ENCODE measurements at regions not wholly inside any gene's neighbourhood (a gene's known extent, or its start where the extent isn't known, plus 50 kb on each side); places are given as distances from the start of the nearest gene placed in this dataset.
"Not testable (repeated sequence)": the region's sequence is repeated elsewhere in the genome, so short reads cannot be mapped to it uniquely, and the experiment has no call there.

DNA sequence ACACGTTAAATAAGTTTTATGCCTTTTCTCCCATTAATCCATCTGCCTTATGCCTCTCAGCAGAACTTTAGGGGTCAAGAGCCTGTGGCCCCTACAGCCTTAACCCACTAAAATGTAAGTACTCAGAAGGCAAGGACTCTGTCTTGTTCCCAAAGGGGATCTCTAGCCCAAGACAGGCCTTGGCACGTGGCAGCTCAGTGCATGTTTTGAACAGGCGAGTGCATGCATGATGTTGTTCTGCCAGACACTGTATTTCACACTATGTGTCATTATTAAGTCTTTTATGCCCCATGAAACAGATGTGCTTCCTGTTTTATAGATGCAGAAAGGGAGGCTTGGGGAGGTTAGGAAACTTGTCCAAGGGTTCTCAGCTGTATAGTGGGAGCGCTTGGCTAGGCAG is 102.8 kb downstream of the ETS2 start:
- DNase-seq (no peak), ATAC-seq (no peak)
- no peaks in the 10 kb centered on the region for H3K9me3 Mint-ChIP-seq
- H3K27ac Mint-ChIP-seq, result no peak overlapping the region
- no peak overlapping the region for H3K4me3 Mint-ChIP-seq
- H3K4me1 Mint-ChIP-seq, result peaks cover 7% of the 10 kb centered on the region
- peaks cover 8% of the 10 kb centered on the region for H3K27me3 Mint-ChIP-seq

DNA sequence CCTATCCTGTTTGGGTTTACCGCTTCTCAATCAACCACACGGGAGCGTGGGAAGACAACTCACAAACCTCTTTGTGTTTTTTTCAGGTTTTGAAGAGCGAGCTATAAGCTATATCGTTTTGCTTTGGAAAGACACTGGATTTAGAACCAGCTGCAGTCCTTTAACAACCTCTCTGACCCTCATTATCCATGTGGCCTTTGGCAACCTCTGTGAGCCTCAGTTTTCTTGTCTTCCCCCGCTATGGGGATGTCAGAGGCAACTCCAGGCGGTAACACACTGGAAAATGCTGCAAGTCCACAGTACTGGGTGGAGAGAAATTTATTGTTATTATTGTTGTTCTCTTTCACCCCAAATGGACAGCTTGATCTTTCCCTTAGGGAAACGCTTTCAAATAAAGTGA is 100.0 kb downstream of the ETS2 start:
- Mint-ChIP-seq H3K9me3 (peaks cover 6 to 20% of the 10 kb centered on the region in 2 donors), H3K4me3 (no peak overlapping the region), H3K27ac (no peak overlapping the region), H3K4me1 (no peaks in the 10 kb centered on the region), H3K27me3 (no peaks in the 10 kb centered on the region)
- ATAC-seq, result no peak
- no peak for DNase-seq

DNA sequence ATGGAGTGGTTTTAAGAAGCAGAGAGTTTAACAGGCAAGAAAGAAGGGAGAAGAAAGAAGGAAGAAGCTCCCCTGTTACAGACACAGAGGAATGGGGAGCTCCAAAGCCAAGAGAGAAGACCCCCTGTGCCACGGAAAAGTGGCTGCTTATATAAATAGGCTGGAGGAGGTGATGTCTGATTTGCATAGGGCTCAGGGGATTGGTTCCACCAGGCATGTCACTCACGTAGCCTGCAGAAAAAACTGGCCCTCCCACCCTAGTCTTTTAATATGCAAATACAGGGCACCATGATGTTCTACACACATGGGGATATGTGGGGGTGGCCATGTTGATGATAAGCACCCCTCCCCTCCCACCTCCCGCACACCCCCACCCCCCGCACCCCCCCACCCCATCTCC is 99.6 kb downstream of the ETS2 start:
- H3K27ac Mint-ChIP-seq, result no peak overlapping the region
- H3K9me3 Mint-ChIP-seq, result peaks cover 6 to 21% of the 10 kb centered on the region in 2 donors
- no peaks in the 10 kb centered on the region for H3K27me3 Mint-ChIP-seq
- no peaks in the 10 kb centered on the region for H3K4me1 Mint-ChIP-seq
- DNase-seq, result no peak
- no peak for ATAC-seq
- H3K4me3 Mint-ChIP-seq, result no peak overlapping the region

DNA sequence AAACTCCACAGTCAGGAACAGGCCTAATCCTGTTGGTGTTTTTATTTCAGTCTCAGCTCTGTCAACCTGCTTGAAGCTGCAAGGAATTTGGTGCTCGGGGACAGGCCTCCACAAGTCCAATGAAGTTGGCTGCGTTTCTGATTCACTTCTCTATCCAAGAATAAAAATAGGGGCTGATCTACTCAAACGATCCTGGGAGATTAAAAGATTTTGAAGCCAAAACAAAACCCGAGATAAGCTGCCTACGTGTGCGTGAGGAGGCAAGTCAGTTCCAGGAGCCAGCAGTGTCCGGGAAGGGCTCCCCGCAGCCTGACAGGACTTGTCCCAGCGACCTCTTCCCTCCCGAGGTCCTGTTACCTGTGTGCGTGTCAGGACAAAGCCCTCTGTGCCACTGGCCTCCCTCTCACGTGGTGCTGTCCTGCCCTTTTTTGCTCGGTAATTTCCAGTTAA is 98.0 kb downstream of the ETS2 start:
- no peak overlapping the region for H3K4me3 Mint-ChIP-seq
- DNase-seq, result no peak
- no peak overlapping the region for H3K27ac Mint-ChIP-seq
- no peaks in the 10 kb centered on the region for H3K27me3 Mint-ChIP-seq
- no peaks in the 10 kb centered on the region for H3K4me1 Mint-ChIP-seq
- ATAC-seq, result no peak
- peaks cover 10 to 21% of the 10 kb centered on the region in 2 donors for H3K9me3 Mint-ChIP-seq

DNA sequence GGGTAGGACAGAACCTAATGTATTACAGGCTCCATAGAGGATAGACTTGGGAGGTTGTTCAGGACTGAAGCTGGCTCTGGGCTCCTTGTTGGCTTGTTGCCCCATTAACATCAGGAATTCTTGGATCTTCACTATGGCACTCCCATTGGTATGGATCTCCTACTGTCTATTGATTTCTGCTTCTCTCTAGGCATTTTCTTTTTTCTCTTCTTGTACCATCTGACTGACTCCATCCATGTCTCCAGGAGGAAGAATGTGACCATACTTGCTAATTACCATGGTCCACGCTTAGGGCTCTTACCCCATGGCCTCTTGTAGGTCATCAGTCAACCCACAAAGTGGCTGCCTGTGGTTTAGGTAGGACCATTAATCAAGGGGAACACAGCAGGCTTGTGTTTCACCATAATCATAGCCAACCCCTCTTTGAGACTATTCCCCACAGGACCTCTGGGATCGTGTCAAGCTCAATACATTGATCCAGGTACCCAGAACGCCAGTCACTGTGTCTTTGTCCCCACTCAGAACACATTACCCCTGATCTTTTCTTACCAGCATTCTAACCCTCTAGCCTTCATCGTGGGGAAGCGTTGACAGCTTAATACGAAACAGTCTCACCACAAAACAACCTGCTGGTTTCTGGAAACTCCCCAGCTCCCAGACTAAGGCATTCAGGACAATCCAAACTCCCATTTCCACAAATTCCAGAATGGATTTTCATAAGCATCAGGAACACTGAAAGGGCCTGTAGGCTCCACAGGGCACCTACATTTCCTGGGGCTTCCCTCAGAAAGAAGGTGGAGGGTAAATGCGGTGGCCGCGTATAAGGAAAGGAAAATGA is 97.1 kb downstream of the ETS2 start:
- no peak overlapping the region for H3K4me3 Mint-ChIP-seq
- DNase-seq (no peak), ATAC-seq (no peak)
- no peaks in the 10 kb centered on the region for H3K4me1 Mint-ChIP-seq
- H3K9me3 Mint-ChIP-seq, result peaks cover 11 to 21% of the 10 kb centered on the region in 2 donors
- H3K27ac Mint-ChIP-seq, result no peak overlapping the region
- no peaks in the 10 kb centered on the region for H3K27me3 Mint-ChIP-seq

DNA sequence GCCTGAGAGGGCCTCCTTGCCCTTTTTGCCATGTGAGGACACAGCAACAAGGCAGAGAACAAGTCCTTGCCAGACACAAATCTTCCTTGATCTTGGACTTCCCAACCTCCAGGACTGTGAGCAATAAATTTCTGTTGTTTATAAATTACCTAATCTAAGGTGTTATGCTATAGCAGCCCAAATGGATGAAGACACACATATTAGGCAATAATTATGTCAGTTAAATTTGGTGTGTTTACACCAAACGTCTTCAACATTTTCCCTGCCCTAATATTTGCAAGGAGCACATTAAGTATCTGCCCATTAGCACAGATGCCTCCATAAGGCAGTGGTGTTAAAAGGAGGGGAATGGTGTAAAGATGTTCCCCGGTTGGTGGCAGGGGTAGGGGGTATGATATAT is 94.8 kb downstream of the ETS2 start:
- Mint-ChIP-seq H3K9me3 (peaks cover 11 to 21% of the 10 kb centered on the region in 2 donors), H3K27me3 (peaks cover 4% of the 10 kb centered on the region), H3K27ac (no peak overlapping the region), H3K4me1 (no peaks in the 10 kb centered on the region), H3K4me3 (no peak overlapping the region)
- ATAC-seq (no peak), DNase-seq (no peak)

DNA sequence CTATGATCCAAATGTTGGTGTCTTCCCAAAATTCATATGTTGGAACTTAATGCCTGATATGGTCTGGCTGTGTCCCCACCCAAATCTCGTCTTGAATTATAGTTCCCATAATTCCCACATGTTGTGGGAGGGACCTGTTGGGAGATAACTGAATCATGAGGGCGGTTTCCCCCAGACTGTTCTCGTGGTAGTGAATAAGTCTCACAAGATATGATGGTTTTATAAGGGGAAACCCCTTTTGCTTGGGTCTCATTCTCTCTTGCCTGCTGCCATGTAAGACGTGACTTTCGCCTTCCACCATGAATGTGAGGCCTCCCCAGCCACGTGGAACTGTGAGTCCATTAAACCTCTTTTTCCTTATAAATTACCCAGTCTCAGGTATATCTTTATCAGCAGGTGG is 94.3 kb downstream of the ETS2 start:
- not testable (repeated sequence) for H3K27me3 Mint-ChIP-seq, ATAC-seq, DNase-seq, H3K4me3 Mint-ChIP-seq, H3K4me1 Mint-ChIP-seq, H3K27ac Mint-ChIP-seq
- H3K9me3 Mint-ChIP-seq, result peaks cover 11 to 21% of the 10 kb centered on the region in 2 donors

DNA sequence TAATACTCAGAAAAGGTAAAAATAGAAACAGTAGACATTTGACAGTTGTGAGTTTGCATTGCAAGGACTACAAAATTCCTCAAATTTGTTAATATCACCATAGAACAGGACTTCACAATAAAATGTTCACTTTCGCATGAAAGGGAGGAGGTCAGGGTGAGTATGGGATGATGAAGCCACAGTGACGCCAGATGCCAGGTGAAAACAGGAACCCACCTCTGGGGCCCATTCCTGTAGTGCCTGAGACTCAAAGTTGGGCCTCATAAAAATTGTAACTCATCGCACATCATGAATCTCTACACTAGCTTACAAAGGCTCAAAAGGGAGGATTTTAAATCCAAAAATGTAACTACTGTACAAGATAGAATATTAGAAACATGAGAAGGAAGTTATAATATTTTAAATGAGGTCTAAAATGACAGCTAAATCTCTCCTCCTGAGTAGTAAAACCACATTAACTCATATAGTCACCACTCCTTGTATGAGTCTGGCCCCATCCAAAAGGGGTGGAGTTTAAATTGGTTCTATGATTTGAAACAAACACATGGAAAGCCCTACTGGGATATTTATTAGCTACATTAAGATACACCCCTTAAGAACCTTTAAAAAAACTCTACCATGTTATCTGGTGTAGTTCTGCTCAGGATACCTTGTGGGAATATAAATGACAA is 93.7 kb downstream of the ETS2 start:
- no peak overlapping the region for H3K27ac Mint-ChIP-seq
- H3K27me3 Mint-ChIP-seq, result peaks cover 14% of the 10 kb centered on the region
- no peaks in the 10 kb centered on the region for H3K4me1 Mint-ChIP-seq
- H3K9me3 Mint-ChIP-seq, result peaks cover 14 to 21% of the 10 kb centered on the region in 2 donors
- DNase-seq, result no peak
- H3K4me3 Mint-ChIP-seq, result no peak overlapping the region
- peak; percentile 45 for ATAC-seq

DNA sequence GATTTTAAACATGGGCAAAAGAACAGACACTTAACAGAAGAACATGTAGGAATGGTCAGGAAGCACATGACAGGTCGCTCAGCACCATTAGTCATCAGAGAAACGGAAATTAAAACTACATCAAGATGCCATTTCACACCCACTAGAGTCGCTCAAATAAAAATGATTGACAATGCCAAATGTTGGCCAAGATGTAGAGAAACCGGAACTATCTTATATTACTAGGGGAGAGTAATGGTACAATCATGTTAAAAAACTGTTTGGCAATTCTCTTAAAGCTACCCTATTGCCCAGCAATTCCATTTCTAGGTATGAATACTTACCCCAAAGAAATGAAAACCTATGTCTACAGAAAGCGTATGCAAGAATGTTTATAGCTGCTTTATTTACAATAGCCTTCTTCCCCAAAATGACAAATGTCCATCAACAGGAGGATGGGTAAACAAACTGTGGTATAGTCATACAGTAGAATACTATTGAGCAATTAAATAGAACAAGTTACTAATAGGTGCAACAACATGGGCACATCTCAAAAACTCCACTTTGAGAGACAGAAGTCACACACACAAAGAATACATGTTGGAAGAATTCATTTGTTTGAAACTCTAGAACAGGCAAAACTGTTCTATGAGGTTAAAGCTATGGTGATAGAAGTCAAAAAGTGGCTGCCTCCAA is 92.8 kb downstream of the ETS2 start:
- no peak for ATAC-seq
- Mint-ChIP-seq H3K4me1 (no peaks in the 10 kb centered on the region), H3K9me3 (peaks cover 16 to 21% of the 10 kb centered on the region in 2 donors), H3K27me3 (peaks cover 17% of the 10 kb centered on the region), H3K27ac (no peak overlapping the region), H3K4me3 (no peak overlapping the region)
- DNase-seq, result no peak

DNA sequence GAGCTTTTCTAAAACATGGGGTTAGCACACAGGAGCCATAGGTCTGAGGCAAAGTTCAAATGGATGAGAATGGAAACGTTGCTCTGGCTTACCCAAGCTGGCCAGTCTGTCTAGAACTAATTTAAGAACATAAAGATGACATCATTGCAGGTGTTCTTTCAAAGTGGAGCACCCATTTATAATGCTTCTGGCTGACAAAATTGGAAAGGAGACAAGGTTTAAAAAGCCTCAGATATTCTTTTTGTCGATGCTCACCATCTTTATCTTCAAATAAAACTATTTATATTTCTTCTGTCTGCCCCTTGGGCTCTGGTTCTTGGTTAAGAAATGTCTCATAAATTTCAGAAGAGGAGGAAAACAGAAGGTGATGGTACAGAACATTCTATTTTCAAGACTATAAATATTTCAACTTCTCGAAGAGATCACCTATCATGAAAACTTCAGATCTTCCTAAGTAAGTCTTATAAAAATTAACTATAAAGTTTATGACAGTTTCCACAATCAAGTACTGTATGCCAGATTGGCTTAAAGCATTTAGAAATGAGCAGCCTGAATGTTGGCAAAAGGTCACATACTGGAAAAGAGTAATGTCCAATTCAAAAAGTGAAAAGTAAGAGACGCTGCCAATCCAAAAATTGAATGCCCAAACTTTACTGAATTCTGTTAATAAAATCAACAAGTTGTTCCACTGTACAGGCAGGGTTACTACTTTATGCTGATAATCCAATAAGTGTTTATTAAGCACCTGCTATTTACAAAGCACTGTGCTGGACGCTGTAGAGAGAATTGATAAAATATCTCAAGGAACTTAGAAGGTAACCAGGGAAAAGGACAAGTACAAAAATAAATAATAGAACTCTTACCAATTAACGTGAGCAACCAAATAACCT is 92.0 kb downstream of the ETS2 start:
- DNase-seq (no peak), ATAC-seq (no peak)
- H3K4me1 Mint-ChIP-seq, result no peaks in the 10 kb centered on the region
- no peak overlapping the region for H3K27ac Mint-ChIP-seq
- peaks cover 16% of the 10 kb centered on the region in 2 donors for H3K9me3 Mint-ChIP-seq
- peaks cover 17% of the 10 kb centered on the region for H3K27me3 Mint-ChIP-seq
- H3K4me3 Mint-ChIP-seq, result no peak overlapping the region

DNA sequence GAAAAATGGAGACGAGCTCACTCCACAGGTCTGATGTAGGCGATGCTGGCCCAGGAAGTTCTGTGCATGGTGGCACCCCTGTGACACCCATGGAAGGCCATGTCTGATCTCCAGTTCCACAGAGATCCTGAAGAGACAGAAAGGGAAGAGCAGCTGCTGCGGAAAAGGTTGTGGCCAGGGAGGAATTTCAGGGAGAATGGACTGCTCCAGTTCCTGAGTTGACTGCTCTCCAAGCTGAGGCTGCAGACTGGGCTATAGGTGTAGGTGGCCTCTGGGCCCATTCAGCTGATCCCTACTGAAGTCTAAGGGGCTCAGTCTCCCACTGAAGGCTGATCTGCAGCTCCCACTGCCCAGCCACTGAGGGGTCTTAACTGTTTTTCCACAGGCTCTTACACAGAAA is 89.2 kb downstream of the ETS2 start:
- DNase-seq (no peak), ATAC-seq (no peak)
- no peaks in the 10 kb centered on the region for H3K4me1 Mint-ChIP-seq
- no peak overlapping the region for H3K4me3 Mint-ChIP-seq
- H3K27ac Mint-ChIP-seq, result no peak overlapping the region
- H3K27me3 Mint-ChIP-seq, result peaks cover 22% of the 10 kb centered on the region
- H3K9me3 Mint-ChIP-seq, result peaks cover 15% of the 10 kb centered on the region in 2 donors

DNA sequence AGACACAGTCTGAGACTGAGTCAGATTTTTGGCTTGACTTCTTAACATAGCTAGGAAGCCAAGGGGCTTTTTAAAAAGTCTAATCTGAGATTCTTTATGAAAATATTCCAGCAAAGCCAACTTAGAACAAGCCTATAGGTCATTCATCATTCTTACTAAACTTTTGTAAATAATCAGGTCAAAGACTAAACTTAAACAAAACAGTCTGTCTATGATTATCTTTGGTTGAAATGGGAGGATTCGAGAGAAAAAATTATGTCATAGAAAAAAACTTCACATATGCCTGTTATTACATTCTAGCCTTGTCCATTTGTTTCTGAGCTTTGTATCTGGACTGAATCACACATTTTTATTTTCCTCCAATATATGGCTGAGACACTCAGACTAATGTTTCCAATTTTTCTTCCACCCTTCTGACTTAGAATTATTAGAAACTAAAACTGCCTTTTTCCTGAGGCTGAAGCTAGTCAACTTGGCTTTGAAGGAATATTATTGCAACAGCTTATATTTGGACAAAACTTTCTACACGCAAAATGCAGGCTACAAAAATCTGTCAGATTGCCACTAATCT is 83.3 kb downstream of the ETS2 start:
- peaks cover 19 to 43% of the 10 kb centered on the region in 2 donors for H3K9me3 Mint-ChIP-seq
- H3K4me3 Mint-ChIP-seq, result no peak overlapping the region
- H3K27ac Mint-ChIP-seq, result no peak overlapping the region
- ATAC-seq (no peak), DNase-seq (no peak)
- peaks cover 20% of the 10 kb centered on the region for H3K27me3 Mint-ChIP-seq
- no peaks in the 10 kb centered on the region for H3K4me1 Mint-ChIP-seq

DNA sequence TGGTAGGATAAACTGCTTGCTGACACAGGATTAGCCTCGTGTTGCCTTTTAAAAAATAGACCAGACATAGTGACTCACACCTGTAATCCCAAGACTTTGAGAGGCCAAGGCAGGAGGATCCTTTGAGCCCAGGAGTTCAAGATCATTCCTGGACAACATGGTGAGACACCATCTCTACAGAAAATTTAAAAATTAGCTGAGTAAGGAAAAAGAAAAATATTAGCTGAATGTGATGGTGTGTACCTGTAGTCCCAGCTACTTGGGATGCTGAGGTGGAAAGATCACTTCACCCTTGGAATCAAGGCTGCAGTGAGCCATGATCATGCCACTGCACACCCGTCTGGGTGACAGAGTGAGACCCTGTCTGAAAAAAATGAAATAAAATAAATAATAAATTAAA is 82.0 kb downstream of the ETS2 start:
- peaks cover 29 to 53% of the 10 kb centered on the region in 2 donors for H3K9me3 Mint-ChIP-seq
- ATAC-seq (no peak), DNase-seq (no peak)

DNA sequence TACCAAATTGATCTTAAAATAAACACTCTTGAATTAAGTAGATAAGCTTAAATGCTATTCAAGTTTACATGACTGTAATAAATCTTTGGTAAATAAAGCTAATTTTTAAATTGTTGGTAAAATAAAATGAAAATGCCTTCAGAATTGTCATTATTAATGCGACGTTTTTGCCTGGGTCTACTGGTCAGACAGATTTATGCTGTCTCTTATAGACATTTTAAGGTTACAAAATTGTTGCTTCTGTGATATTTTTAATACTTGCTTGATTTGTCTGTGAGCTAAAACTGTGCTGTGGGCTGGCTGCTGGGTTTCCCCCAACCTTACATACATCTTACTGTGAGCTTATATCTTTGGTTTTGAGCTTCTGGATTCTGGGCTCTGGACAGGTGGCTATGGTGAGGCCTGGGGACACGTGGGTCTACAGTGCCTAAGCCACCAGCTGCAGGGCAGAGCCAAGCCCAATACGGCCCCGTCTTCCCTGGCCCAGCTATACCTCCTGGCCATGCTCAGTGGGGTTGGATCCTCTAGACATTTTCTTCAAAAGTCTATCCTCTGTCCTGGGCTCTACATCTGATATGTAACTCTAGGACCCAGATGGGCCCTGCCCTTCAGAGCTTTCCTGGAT is 81.4 kb downstream of the ETS2 start:
- H3K9me3 Mint-ChIP-seq, result peaks cover 29 to 53% of the 10 kb centered on the region in 2 donors
- peaks cover 31% of the 10 kb centered on the region for H3K27me3 Mint-ChIP-seq
- DNase-seq (no peak), ATAC-seq (no peak)
- H3K4me1 Mint-ChIP-seq, result no peaks in the 10 kb centered on the region
- H3K4me3 Mint-ChIP-seq, result no peak overlapping the region
- H3K27ac Mint-ChIP-seq, result no peak overlapping the region

More for the DNA sequence above, 82.0 kb downstream of the ETS2 start:
- Mint-ChIP-seq H3K4me3 (no peak overlapping the region), H3K27me3 (peaks cover 31% of the 10 kb centered on the region), H3K4me1 (no peaks in the 10 kb centered on the region), H3K27ac (no peak overlapping the region)
